HG02852 (cell line): ENCODE measurements at regions not wholly inside any gene's neighbourhood (a gene's known extent, or its start where the extent isn't known, plus 50 kb on each side); places are given as distances from the start of the nearest gene placed in this dataset.

ENCODE experiments used
- ATAC-seq: cut with Tn5 transposase; IDR thresholded peaks from one replicate; pipeline ENCODE4 v1.9.1; 2021; ENCODE audit warnings: mild to moderate bottlenecking, moderate library complexity; ENCODE audit not compliant: unreplicated experiment

- ATAC-seq: no peak
Measured at GRCh38 chr9:107064378-107064777, 201.4 kb downstream of the ZNF462 start.

GRCh38 chr9:107065549-107065948, 202.6 kb downstream of the ZNF462 start:
- ATAC-seq: no peak

- ATAC-seq: no peak
Measured at GRCh38 chr9:107067739-107068416, 204.9 kb downstream of the ZNF462 start.

- no peak for ATAC-seq
Measured at GRCh38 chr9:107068581-107068980, 205.6 kb downstream of the ZNF462 start.

- no peak for ATAC-seq
Measured at GRCh38 chr9:107070586-107070985, 207.6 kb downstream of the ZNF462 start.

- no peak for ATAC-seq
Measured at GRCh38 chr9:107078061-107078460, 205.0 kb upstream of the RAD23B start.

GRCh38 chr9:107079589-107079988, 203.5 kb upstream of the RAD23B start:
- no peak for ATAC-seq

GRCh38 chr9:107080130-107080529, 202.9 kb upstream of the RAD23B start:
- ATAC-seq: no peak

- no peak for ATAC-seq
Measured at GRCh38 chr9:107086460-107086859, 196.6 kb upstream of the RAD23B start.

- ATAC-seq: no peak
Measured at GRCh38 chr9:107087222-107087621, 195.9 kb upstream of the RAD23B start.

- ATAC-seq: no peak
Measured at GRCh38 chr9:107090218-107090617, 192.9 kb upstream of the RAD23B start.

GRCh38 chr9:107093365-107094060, 189.6 kb upstream of the RAD23B start:
- ATAC-seq: no peak

- ATAC-seq: no peak
Measured at GRCh38 chr9:107094370-107094769, 188.7 kb upstream of the RAD23B start.

GRCh38 chr9:107100591-107100990, 182.5 kb upstream of the RAD23B start:
- ATAC-seq: no peak

GRCh38 chr9:107102011-107102410, 181.1 kb upstream of the RAD23B start:
- no peak for ATAC-seq

GRCh38 chr9:107103621-107104020, 179.5 kb upstream of the RAD23B start:
- no peak for ATAC-seq

- no peak for ATAC-seq
Measured at GRCh38 chr9:107105784-107106183, 177.3 kb upstream of the RAD23B start.

GRCh38 chr9:107106416-107106815, 176.7 kb upstream of the RAD23B start:
- no peak for ATAC-seq

- ATAC-seq: no peak
Measured at GRCh38 chr9:107108342-107109130, 174.5 kb upstream of the RAD23B start.

GRCh38 chr9:107109324-107109723, 173.8 kb upstream of the RAD23B start:
- ATAC-seq: no peak

- ATAC-seq: no peak
Measured at GRCh38 chr9:107110153-107110552, 172.9 kb upstream of the RAD23B start.

- ATAC-seq: peak; percentile 87
Measured at GRCh38 chr9:107112707-107113243, 170.3 kb upstream of the RAD23B start.
